HG03045 (cell line): ENCODE measurements at regions not wholly inside any gene's neighbourhood (a gene's known extent, or its start where the extent isn't known, plus 50 kb on each side); places are given as distances from the start of the nearest gene placed in this dataset.

Experiments used
- ATAC-seq: cut with Tn5 transposase; IDR thresholded peaks from one replicate; pipeline ENCODE4 v1.9.1; 2021; ENCODE audit warnings: mild to moderate bottlenecking, moderate library complexity; ENCODE audit not compliant: unreplicated experiment

DNA sequence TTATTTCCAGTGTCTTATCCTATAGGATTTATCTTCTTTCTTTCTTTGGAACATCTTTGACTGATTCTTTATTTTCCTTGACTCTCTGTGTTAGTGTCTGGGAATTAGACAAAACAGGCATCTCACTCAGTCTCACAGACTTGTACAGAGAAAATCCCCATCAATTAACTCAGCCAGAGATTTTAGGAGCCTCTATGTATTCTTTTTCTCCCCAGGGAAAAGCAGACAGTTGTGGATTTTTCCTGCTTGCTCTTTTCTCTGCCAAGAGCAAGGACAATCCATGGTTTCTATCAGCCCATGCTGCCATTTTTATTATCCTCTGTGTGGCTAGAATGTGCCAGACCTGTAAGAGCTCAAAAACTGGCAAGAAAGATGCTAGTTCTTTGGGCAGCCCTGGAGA is 595.1 kb downstream of the SNAPC1 start:
- ATAC-seq: no peak

DNA sequence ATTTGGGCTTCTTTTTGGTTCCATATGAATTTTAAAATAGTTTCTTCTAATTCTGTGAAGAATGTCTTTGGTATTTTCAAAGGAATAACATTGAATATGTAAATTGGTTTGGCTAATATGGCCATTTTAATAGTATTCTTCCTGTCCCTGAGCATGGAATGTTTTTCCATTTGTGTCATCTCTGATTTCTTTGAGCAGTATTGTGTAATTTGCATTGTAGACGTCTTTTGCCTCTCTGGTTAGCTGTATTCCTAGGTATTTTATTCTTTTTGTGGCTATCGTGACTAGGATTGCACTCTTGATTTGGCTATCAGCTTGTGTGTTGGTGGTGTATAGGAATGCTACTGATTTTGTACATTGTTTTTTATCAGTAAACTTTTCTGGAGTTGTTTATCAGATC is 601.9 kb downstream of the SNAPC1 start:
- ATAC-seq: no peak

DNA sequence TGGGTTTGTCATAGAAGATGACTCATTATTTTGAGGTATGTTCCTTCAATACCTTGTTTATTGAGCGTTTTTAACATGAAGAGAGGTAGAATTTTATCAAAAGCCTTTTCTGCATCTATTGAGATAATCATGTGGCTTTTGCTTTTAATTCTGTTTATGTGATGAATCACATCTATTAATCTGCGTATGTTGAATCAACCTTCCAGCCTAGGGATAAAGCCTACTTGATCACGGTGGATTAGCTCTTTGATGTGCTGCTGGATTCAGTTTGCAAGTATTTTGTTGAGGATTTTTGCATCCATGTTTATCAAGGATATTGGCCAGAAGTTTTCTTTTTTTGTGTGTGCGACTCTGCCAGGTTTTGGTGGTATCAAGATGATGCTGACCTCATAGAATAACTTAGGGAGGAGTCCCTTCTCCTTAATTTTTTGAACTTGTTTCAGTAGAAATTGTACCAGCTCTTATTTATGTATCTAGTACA is 602.6 kb downstream of the SNAPC1 start:
- no peak for ATAC-seq

DNA sequence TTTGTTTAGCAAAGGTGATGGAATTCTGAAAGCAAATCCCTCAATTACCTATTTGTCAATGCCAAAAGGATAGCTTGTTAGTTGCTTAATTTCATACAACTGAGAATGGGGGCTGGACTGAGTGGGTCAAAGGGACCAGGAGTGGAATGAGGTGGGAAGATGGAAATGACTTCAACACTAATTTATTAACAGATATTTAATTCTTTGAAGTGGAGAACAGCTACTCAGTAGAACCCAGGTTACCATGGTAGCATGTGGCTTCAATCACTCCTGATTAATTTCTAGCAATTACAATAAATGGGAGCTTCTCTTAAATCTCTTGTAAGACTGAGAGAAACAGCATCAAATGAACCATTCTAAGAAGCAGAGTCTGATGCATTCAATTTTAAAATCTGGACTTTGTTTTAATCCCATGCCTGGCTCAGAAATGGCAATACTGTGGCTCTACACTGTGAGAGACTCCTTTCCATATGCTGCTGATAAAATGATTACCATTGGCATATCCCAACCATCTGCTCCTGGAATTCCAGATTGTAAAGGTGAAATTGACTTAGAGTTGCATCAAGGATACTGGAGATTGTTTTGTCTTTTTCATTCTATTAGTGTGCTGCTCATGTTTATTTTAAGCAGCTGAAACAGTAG is 607.8 kb downstream of the SNAPC1 start:
- ATAC-seq: no peak

DNA sequence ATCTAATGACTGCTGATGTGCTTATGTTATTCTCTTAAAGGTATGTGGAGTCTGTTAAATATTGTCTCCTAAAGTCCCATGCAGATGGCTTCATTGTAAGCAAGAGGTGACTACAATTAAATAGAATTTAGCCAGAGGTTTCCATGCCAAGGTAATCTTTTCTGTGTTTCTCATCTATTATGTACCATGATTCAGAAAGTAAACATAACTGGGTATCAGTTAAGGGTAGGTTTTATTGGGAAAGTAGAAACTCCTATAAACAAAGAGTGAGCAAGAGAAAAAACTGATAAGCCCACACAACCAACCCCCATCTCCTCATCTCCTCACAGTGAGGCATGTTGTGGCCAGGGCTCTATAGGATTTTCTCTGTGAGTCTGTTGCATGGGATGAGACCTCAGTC is 611.7 kb downstream of the SNAPC1 start:
- ATAC-seq: no peak

DNA sequence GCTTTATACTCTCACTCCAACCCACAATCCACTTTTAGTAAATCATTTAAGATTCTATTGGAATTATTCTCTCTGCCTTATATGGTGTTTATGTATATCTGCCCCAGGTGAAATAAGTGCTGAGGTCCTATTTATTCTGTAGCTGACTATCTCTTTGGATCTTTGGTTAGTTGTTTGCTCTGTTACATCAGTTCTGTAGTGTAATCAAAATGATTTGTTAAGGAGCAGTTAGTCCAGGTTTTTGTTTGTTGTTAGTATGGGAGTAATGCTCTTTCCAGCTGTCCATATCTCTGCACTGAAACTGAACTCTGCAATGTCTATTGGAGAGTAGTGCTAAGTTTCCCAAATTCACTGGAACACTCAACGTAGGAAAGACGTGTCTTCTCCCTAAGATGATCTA is 615.8 kb downstream of the SNAPC1 start:
- ATAC-seq: no peak

DNA sequence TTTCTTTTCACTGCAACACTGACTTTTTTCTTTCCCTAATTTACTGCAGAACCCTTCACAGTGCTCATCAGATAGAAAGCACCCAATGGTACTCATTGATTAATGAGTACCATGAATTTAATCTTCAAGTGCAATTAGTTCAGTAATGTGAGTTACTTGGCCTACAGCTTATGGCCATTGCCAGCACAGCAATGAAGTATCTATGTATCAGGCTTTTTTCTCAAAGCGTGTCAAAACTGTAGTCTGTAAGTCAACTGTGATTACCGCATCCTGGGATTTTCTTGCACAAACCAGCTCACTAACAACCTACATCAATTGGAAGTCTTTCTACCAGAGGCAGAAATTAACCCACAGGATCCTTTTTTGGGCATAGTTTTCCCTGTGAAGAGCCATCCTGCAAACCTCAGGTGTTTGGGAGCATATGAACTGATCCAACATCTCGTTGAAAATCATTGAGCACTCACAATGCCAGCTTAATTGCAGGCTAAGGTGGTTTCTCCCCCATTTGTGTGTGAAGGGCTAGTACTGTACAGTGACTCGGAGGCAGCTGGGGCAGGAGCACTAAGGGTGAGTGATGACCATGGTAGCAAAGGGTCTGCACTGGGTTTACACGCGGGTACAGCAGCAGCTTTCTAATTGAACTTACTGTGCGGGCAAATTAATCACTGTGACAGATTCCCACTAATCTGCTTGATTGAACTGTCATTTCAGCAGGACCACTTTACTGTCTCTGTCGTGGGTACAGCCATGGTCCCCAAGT is 619.3 kb downstream of the SNAPC1 start:
- ATAC-seq: no peak

DNA sequence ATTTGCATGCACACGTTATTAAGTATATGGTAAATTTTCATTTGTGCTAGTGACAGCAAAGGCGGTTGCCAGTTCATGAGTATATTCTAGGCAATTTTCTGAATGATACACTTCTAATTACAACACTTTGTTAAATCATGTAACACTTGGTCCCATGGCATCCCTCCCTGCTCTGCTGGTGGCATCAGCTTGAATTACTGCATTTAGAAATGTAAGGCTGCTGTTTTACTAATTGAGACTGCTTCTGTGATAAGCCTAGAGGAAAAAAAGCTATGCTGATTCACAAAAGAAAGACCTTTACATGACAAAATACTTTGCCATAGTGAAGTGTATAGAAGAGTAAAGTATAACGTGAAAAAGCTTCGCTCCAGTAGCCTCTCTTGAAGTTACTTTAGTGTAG is 636.1 kb downstream of the KCNH5 start:
- ATAC-seq: no peak

DNA sequence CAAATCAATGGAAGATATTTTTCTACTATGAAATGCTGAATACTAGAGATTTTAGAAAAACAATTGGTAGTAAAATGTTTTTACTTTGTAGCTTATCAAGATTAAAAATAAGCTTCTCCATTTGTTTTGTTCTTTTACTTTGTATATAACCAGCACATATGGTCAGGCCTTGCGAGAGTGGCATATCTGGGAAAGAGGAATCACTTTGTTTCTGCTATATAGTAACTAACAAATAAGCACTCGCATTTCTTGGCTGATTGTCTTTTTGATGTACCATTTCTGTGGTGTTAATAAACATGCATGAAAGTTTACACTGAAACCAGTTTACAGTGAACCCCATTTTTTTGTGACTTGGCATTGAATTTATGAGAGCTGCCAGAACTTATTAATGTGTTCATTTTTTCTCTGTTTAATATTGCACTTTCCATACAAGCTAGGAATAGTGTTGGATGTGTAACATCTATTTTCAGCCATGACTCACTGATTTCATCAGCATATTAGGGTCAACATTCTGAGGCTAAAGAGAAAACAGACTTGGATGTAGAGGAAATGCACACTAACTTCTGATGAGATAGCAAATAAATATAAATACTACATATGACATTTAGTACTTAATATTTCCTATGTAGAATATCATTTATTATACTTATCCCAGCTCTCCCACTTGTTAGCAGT is 635.5 kb downstream of the KCNH5 start:
- ATAC-seq: no peak

DNA sequence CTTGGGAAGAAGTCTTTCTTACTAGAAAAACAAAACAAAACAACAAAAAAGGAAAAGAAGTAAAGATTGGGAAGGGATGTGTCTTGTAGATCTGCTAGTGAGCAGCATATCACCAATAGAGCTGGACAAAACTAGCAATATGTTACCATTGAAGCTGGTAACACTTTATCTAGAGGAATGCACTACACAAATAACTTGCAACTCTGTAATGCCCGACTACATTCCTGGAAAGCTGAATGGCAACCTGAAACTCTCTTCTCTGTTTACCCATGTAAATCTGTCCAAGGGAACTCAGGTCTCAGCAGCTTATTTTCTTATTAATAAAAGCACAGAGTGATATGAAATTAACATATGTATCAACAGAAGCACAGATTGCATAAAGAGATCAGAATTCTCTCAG is 624.4 kb downstream of the KCNH5 start:
- ATAC-seq: no peak

DNA sequence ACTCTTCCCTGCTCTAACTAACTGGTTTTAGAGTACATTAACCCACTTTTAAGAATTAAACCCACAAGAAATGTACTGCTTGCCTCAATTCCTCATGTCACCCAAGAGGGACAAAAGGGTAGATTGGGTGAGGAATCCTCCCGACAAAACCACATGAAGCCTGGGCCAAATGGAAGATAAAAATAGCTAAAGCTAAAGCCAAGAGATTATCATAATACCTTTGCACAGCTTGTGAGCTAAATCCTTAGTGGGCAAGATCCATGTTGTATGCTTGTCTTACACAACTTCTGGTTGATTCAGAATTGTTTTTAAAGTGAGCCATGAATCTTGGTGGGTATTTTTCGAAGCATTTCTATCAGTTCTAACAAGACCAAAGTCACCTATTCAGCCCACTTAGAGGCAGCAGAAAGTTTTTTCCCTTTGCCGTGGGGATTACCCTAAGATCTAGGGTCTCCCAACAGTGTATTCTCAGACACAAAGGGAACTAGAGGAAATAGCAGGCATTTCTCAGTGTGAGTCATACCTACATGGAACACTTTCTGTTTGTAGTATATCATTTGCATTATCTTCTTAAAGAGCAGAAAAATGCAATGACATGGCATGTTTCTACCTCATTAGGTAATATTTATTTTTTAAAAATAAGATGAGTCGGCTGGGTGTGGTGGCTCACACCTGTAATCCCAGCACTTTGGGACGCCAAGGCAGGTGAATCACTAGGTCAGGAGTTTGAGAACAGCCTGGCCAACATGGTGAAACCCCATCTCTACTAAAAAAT is 616.6 kb downstream of the KCNH5 start:
- ATAC-seq: no peak

DNA sequence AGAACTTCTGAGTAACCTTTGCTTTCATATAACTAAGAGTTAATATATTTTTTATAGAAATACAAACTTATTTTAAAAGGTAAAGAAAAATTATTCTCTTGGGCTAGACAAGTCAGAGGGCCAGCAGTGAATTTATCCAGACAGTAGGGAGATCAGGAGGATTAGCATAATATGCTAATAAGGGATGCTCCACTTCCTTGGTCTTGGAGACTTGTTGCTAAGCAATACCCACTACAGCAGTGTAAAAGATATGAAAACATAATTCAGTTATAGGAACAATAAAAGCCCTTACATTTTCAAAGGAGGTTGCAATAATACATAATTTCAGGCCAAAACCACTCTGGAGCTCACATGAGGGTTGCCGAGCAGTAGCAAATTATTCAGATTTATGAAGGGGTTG is 615.6 kb downstream of the KCNH5 start:
- ATAC-seq: no peak

DNA sequence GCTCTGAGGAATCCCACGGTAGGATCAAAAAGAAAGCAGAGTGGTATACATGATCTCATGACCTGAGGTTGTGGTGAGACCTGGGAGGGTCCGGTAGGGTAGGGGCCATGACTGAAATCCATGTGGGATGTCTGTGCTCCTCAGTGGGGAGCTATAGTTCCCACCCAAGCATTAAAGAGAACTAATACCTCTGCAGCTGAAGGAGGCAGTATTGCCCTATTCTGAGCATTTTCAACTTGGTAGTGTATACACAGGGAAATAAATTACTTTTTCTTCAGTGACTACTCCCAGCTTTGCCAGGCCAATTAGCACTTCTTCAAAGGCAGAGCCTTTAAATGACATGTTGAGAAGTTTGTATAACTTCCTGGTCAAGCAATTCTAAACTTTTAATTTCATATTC is 613.8 kb downstream of the KCNH5 start:
- ATAC-seq: no peak

DNA sequence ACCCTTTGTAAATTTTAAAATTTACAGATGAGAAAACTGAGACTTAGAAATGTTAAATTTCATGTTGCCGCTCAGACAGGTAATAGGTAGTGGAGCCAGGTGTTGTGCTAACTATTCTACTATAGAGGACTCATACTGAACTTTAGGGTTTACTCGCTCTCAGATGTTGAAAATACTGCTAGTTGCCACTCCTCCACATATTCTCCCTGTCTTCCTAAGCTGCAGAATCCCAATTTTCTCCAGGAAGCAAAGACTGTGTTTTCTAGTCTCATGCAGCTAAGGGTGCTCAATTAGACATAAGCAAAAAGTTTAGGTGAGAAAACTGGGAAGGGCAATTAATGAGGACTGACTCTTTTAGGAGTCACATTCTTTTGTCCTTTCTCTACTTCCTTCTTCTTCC is 612.3 kb downstream of the KCNH5 start:
- ATAC-seq: no peak

DNA sequence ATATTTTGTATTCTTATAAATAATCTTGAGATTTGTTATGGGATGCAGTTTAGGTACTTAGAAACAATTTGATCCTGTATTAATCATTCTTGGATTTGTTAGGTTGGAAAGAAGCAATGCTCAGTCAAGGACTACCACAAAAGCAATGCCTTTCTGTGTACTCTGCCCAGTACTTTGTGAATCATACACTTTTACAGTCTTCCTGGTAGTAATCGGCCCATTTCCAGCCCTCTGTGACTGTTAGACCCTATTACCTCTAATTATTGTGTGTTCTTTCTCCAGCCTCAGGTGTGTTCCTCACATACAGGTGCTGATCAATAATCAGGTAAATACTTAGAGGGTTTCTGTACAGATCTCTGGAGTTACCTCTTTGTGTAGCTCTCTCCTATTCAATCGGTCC is 609.0 kb downstream of the KCNH5 start:
- no peak for ATAC-seq

DNA sequence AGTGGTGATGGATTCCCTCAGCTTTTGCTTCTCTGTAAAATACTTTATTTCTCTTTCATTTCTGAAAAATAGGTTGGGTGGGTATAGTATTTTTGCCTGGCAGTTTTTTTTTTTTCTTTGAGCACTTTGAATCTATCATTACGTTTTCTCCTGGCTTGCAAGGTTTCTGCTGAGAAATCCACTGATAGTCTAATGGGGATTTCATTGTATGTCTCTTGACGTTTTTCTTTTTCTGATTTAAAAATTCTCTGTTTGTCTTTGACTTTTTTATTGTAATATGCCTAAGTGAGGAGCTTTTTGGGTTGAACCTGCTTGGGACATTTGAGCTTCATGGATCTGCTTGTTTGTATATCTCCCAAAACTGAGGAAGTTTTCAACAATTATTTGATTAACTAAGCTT is 606.0 kb downstream of the KCNH5 start:
- no peak for ATAC-seq

DNA sequence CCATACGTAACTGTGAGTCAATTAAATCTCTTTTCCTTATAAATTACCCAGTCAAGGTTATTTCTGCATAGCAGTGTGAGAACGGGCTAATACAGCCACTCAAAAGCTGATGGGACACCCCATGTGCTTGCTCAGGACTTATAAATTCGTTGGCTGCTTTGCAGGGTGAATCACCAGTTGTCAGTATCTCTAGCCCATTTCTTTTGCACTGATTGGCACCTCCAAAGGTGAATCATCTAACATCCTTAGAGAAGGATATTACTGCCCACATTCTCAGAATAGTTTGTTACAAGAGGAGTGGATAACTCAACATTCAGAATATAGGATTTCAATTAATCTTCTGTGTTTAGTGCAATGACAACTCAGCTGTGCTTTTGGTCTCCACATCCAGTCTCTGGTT is 601.5 kb downstream of the KCNH5 start:
- ATAC-seq: no peak

DNA sequence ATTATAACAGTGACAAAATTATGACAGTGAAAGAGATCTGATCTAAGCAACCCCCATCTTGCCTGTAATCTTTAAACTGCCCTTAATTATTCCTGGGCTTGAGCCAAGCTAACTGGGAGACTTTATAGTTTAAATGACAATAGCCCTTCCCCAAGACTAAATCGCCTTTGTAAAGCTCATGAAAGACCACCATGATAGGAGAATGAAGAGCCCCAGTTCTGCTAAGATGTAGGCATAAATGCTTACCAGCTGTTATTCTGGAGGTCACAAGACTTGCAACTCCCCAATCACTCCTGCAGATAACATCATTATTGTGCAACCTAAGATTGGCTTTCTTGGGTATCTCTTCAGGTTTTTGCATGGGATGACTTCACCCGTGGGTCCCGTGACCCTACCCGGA is 599.7 kb downstream of the KCNH5 start:
- ATAC-seq: no peak

DNA sequence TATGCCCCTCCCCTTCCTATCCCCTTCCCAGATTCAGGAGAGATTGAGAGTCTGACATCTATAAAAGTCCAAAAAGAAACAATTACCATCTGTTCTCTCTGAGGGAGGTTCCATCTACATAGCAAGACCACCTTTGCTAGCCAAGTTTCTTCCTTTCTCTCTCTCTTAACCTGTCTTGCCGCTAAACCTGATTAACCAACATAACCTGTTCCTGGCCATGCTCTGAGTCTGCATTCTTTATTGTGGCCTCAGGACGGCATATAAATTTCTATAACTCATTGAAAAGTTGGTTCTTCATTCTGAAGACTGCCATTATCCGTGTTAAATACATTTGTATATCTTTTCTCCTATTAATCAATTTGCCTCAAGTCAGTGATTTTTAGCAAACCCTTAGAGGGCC is 594.0 kb downstream of the KCNH5 start:
- no peak for ATAC-seq

DNA sequence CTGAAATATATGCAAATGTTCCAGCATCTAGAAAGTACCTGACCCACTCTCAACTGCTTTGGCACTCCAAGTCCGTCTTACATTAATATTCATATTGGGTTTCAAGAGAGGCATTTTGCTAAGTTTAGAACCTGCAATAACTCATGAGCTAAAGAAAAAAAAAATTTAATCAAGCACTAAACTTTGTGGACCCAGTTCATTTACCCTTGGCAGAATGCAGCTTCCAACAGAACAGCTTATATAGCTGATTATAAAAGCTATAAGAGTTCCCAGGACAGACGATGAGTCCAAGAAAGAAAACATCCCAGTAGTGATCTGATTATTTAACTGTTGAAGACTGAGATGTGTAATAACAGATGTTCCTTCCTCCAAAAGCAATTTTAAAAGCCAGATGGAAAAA is 592.0 kb downstream of the KCNH5 start:
- no peak for ATAC-seq

DNA sequence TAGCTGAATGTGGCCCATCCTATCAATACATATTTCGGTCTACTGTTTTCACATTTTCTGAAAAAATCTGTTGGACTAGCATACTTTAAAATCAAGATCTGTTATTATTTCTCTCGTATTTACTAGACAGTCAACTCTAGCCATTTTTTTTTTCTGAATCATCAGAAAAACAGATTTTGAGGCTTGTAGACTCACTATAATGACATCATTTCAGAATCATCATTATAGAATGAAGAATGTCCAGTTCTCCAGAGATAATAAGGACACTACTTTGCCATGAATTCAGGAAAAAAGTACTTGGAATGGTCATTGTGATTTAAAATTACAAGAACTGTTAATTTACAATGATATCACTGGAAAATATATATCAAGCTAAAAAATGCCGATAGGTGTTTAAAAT is 589.8 kb downstream of the KCNH5 start:
- ATAC-seq: no peak
